NCI-H2171 treated with DMSO at 0.1 percent for 48 hours (cell line): ENCODE measurements at regions not wholly inside any gene's neighbourhood (a gene's known extent, or its start where the extent isn't known, plus 50 kb on each side); places are given as distances from the start of the nearest gene placed in this dataset.
"Not testable (repeated sequence)": the region's sequence is repeated elsewhere in the genome, so short reads cannot be mapped to it uniquely, and the experiment has no call there.

ENCODE experiments used
- DNase-seq: peaks from one replicate; lab custom pipeline; 2025; lab: John Stamatoyannopoulos, UW

DNA sequence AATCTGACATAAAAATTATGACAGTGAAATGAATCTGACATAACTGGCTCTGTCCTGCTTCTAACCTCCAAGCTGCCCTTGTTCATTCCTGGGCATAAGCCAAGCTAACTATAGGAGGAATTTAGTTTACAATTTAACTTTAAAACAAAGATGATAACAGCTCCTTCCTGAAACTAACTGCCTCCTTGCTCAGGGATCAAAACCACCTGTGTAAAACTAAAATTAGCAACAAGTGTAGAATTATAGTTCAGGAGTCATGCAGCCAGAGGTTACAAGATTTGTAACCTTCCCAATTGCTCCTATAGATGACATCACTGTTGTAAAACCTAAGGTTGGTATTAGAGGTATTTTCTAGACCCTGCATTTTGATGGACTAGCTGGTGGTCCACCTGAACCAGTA, 256.4 kb upstream of the POM121L12 start:
- DNase-seq = no peak

DNA sequence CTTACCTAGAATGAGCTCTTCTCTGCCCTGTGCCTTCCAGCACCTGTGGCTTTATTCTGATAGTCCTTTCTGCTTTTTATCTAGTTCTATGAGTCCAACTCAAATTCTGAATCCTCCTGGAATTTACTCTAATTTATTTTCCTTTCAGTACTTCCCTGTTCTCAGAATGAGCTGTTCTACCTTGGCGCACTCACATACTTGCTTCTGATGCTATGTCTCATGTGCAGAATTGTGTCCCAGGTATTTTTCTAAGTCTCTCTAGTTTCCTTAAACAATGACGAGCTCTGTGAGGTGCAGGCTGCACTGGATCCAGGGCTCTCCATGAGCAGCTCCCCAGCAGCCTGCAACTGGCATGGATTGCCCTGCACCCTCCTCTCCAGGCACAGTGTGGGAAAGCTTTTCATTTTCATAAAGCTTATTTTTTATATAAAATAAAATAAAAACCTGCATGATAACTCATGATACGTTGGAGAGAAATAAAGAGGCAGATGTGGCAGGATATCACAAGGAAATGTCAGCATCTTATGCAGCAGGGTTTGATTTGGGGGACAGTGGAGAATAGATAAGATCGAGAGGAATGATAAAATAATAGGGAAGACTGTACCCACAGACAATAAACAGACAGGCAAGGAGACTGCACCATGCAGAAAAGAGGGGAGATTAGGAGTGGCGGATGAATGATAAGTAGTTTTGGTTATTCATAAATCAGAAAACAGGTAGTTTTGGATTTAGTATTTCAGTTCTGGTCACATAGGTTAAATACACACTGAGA, 258.2 kb upstream of the POM121L12 start:
- DNase-seq = no peak

DNA sequence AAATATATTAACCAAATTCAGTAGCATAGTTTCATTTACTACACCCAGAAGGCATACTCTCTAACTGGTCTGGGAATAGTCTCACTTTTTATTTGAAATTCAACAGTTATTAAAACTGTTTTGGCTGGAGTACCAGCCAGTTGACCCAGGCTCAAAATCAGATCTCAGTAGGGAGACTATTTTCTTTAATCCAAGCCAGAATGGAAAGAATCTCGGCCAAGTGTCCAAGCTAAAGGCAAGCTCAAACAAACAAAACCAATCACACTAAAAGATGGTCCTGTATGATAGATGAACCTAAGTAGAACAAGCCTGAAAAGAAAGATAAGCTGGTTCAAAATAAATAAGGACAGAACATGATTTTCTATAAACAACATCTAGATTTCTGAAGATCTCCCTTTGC, 259.6 kb upstream of the POM121L12 start:
- DNase-seq = no peak

DNA sequence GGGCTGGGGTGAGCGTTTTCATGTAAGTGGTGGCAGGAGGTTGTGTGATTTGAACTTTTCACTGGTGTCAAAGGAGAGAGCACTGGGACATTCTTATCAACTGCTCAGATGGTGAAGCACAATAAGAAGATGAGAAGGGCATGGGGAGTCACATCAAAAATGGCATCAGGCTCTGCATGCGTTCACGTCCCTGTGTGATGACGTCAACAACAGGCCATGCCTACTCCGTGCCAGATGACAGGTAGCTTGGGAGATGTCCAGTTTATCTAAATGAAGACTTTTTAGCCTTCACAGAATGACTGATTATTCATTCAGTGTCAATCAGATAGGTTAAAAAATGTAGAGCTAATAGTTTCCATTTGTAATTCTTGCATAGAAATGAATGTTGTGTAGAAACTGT, 264.3 kb upstream of the POM121L12 start:
- no peak for DNase-seq

DNA sequence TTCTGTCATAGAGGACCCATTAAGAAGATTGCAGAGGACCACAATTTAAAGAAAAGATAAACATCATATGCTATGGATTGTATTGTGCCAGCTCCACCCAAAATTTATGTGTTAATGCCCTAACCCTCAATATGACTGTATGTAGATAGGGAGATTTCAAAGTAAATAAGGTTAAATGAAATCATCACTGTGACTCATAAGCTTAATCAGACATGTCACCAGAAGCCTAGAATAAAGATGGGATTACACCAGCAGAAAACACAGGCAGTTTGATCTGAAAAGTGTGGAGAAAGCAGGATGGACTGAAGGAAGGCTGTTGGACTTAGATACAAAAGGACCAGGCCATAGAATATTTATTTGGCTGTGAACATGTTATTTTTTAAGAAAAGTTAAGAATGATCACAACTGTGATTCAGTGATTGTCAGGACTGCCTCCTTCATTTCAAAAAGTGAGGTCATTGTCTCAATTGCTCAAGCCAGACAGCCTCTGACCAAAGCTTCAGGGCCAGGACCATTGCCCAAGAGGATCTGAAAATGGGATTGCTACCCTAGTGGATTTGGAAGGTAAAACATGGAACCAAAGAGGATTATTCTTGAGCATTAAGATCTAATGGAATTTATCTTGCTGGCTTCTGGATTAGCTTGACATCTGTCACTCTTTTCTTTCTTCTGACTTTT, 270.8 kb upstream of the POM121L12 start:
- no peak for DNase-seq

DNA sequence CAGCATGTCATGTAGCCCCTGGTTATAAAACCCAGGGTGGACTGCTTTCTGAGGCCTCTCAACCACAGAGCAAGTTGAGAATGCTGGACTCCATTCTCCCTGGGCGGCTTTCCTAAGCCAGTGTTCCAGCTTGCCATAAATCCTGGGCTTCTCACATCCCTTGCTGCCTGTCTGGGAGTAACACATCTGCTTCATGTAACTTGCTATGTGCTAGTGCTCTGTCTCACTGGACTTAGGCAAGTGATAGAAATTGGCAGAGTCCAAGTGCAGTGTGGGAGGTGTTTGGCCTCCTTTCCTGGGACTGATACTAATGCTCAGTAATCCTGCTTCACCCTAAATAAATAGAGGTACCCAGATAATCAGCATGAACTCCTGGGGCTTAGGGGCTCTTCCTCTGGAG, 277.1 kb upstream of the POM121L12 start:
- no peak for DNase-seq

DNA sequence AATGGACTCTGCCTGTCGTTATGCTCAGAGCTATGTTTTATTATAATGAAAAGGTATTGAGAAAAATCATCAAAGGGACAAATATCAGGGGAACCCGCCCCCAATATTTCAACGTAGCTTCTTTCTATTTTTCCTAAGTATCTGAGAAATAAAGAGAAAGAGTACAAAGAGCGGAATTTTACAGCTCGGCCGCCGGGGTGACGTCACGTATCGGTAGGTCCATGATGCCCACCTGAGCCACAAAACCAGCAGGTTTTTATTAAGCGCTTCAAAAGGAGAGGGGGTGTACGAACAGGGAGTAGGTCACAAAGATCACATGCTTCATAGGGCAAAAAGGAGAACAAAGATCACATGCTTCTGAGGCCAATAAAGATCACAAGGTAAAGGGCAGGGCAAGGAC, 281.6 kb upstream of the POM121L12 start:
- DNase-seq = no peak

DNA sequence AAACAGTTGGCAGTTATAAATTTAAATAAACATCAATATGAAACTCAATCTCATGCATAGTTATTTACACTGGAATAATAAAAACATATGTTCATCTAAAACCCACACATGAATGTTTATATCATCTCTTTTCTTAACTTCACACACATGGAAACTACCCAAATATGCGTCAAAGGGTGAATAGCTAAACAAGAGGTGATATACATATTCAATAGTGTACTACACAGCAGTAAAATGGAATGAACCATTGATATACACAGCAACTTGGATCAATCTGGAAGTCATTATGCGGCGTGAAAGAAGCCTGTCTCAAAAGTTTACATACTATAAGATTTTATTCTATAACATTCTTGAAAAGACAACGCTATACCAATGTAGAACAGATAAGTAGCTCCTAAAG, 282.5 kb upstream of the POM121L12 start:
- DNase-seq = no peak

DNA sequence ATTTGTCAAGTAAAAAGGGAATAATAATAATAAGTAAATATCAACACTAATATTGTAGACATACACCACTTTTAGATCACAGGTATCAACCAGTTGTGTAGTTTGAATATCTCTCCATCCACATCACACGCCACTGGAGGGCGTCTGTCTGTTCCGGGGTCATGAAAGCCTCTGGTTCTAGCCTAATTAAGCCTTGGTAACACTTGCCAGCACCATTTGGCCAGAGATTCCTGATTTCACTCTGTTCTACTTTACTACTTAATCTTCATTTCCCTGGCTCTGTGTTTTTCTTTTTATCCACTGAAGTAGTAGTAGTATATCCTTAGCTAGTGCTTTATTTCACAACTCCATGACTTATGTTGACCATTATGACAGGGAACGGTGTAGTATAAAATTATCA, 285.6 kb upstream of the POM121L12 start:
- no peak for DNase-seq

DNA sequence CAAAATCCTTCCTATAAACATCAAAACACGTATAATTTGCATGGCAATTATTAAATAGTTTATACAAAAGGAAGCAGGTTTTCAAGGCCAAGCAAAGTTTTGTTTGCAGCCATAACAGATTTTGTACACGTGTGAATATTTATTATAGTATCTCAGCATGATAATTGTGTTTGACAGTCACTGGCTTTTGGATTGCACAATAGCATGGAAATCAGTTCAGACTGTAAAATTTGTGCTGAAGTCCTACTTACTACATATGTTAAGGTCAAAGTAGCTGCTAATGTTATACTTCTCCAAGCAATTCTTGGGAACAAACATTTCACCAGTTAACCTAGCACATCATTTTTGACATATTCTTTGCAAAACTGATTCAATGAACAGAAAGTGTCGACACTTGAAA, 287.6 kb upstream of the POM121L12 start:
- no peak for DNase-seq

DNA sequence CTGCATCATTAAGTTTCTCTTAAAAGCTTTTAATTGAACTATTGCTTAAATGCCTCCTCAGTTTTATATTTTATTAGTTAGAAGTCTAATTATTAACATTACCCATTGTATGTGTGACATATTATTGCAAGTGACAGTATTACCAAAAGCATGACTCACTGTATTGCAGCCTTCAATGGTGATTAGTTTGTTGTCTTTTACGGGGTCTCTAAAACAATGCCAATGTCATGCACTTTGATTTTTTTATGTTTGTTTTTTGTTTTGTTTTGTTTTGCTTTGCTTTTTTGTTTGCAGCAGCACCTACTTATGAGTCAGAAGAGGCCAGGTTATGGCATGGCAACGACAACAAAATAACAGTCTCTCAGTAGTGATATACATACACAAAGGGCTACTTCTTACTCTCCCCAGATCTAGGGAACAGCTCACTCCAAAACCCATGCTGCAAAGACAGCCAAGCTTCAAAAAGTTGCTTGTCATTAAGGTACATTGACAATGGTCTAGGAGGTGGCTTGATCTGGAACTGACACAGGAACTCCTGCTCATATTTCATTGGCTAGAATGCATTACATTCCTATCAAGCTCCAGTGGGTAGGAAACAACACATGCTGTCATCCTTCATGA, 293.7 kb upstream of the POM121L12 start:
- DNase-seq = no peak

DNA sequence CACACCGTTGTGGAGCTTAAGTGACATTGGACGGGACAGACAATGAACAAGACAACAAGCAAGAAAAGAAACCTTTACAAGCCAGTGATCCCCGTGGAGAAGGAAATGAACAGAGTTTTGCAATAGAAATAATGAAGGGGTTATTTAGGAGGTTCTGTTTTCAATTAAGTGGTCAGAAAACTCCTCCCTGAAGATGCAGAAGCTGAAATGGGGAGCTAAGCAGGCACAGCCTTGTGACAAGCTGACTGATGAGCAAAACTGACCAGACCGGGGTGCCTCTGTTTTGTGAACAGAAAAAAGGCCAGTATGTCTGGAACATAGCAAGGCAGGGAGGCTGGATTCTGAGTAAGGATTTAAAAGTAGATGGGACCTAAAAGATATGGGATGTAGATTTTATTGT, 299.8 kb upstream of the POM121L12 start:
- DNase-seq = no peak

DNA sequence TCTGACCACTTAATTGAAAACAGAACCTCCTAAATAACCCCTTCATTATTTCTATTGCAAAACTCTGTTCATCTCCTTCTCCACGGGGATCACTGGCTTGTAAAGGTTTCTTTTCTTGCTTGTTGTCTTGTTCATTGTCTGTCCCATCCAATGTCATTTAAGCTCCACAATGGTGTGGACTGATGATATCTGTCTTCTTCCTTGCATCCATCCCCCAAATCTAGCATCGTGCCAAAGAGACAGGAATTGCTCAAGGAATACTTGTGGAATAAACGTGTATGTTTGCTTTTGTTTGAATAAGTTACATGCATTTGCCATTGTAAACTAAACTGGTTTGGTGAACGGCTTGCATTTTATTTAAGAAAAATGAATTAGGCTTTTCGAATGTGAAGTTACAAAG, 306.8 kb upstream of the POM121L12 start:
- DNase-seq = not testable (repeated sequence)

DNA sequence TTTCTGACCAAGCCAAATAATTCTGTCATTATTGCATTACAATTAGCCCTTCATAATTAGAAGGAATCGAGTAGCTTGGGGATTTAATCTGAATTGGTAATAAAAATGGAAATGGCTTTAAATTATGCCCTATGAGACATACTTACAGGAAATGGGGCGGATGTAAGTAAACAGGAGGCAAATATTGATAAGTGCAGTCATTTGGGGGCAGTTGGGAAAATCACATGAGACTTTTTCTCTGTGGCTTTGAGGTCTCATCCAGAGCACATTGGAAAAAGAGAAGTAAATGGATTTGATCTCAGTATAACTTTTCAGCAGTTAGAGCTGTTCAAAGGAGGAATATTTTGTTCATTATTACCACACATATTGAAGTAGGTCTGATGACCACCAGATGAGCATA, 307.8 kb upstream of the POM121L12 start:
- DNase-seq = no peak

DNA sequence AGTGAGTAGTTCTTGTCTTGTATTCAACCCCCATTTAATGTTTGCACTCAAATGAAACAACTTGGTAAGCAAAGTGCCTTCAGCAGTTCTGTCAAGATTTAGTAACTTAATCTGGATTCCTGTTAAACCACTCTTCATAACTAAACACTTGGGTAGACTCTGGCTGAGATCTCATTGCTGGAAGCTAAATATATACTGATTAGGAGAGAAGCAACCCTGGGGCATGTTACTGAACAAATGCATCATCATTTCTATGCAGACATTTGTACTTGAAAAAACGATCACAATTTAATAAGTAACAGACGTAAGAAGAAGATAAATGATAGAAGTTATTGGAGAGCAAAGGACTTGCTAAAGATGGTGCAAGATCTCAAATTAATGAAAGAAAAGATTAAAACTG, 308.4 kb upstream of the POM121L12 start:
- DNase-seq = no peak

DNA sequence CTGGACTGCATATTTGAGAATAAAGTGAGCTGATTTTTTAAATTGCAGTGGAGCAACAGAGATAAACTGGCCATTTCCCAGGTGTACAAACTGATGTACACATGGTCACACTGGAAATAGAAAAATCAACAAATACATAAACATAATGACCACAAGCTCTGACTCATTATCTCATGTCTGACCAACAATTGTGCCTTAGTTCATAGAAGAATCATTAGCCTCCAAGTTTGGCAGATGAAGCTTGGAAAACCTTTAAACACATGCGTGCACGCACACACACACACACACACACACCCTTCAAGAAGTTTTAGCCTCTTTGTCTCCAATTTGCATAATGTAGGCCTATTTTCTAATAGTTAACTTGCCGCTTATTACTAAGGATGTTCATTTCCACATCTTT, 308.9 kb upstream of the POM121L12 start:
- no peak for DNase-seq

DNA sequence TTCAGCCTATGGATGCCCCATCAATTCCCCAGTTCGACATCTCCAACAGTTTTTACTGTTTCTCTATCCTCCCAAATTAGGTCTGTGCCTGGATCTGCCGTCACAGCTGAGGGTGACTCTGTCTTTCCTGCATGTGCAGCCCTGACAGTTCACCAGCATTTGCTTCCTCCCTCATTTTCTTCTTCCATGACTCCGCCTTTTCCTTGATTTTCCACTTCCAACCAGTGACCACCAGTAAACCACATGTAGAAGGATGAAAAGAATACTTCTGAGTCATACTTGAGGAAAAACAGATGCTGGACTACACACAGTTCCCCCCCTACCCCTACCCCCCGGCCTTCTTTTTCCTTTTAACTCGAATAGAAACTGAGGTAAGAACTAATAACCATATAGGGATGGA, 311.8 kb upstream of the POM121L12 start:
- DNase-seq = no peak

DNA sequence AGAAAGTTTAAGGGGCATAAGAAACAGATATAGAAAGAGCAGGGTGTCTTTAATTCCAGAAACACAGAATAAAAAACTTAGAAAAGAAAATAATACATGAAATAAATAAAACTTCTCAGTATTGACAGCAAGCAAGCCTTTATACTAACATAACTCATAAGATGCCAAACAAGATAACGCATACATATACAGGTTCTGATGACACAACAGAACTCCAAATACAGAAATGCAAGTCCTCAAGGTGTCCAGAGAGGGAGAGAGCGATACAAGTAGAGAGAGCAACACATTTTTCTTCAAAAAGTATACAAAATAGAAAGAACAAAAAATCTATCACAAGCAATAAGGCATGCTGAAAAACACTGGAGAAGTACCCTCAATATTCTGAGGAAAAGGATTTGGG, 314.6 kb upstream of the POM121L12 start:
- no peak for DNase-seq

DNA sequence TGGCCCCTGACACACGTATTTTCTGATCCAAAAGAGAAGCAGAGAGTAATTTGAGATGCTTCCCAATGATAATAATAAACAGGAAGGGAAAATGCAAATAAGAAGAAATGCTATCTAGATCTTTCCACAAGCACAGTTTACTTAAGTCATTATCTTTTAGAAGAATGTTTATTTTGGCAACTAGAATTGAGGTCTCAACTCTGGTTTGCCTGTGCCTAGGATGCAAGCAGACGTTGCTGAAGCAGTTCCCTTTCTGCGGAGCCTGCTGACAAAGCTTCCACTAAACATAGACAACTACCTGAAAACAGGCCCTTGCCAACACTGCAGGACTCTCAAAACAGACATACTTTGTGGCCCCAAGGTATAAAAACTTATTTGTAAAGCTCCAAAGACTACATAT, 315.8 kb upstream of the POM121L12 start:
- no peak for DNase-seq

DNA sequence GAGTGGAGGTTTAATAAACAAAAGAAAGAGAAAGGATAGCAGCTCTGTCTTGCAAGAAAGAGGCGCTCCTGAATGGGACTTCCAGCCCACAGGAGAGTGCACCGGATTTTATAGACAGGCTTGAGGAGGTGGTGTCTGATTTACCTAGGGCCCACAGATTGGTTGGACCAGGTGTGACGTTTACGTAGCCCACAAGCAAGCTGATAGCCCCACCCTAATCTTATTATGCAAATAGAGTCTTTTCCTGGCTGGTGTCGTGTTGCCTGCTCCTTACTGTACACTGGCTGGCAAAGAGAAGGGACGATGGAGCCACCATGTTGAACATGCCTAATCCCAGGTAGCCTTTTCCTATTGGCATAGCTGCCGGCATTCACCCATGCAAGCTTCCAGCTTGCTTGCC, 319.7 kb upstream of the POM121L12 start:
- peak; percentile 47 for DNase-seq

DNA sequence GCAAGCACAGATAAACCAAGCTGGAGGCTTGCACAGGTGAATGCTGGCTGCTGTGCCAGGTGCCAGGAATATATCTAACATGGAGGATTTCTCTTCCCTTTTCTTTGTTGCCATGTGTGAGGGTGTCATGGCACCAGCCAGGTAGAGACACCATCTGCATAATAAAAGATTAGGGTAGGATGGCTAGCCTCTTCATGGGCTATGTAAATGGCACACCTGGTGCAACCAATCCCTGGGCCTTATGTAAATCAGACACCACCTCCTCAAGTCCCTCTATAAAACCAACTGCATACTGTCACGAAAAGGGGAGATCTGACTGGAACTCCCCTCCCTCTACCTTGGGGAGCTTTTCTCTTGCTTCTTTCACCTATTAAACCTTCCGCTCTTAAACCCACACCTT, 322.5 kb upstream of the POM121L12 start:
- DNase-seq = no peak

DNA sequence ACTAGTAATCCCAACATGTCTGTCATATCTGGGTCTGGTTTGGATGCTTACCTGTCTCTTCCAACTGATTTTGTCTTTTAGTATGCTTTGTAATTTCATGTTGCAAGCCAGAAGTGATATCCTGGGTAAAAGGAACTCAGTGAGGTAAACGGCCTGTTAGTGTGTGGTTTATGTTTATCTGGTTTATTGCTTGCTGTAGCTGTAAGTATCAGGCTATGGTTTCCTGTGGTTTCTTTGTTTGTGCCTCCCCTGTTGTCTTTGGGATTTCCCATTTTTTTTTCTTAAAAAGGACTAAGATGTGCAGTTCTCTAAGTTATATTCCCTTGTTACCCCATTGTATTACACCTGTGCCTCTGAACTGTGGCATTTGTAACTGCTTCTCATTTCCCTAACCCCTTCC, 323.5 kb upstream of the POM121L12 start:
- no peak for DNase-seq

DNA sequence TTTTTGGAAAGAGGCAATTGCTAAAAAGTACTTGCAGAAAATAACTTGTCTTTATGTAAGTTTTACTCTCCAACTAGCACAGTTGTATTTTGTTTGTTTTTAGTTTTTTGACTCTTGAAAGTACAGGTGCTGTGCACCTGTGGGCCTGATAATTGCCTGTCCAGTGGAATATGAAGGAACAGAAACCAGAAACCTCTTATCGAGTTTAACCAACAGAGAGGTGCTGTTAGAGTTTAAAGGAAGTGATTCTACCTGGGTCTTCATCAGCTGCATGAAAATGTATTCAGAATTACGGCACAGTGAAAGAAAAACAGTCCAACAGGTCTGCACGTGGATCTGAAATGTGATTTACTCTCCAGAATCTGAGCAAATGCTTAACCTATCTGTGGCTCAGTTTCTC, 326.6 kb upstream of the POM121L12 start:
- no peak for DNase-seq

DNA sequence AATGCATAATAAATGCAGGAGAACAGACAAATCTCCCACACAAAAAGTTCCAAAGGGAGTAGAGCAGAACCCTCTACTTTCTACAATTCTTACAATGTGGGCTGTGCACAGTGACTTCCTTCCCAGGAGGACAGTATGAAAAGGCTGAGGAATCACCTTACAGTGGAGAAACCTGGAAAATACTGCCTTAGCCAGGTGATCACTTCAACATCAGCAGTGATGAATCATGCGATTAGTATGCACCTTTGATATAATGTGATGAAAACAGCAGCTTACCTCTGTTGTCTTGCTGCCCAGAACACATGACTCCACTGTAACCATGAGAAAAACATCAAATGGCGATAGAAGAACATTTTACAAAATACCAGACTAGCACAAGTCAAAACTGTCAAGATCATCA, 329.7 kb upstream of the POM121L12 start:
- no peak for DNase-seq
